ENCODE measurements at regions not wholly inside any gene's neighbourhood (a gene's known extent, or its start where the extent isn't known, plus 50 kb on each side); places are given as distances from the start of the nearest gene placed in this dataset.

GRCh38 chr19:29418201-29418600, 107.6 kb upstream of the VSTM2B start:
- Histone ChIP-seq H3K4me3 (ENCODE audit: low read depth, low read length) (no peak overlapping the region), H3K36me3 (replicated peaks) (no peaks in the 10 kb centered on the region), H3K27ac (no peak overlapping the region), H3K27me3 (replicated peaks) (no peaks in the 10 kb centered on the region)
- in situ Hi-C loops (cut with HindIII; ENCODE audit: low pct_ligation_motif_present, low sequenced_read_pairs), result no loop called here
- DNase-seq, result no peak
- TF ChIP-seq CTCF (IDR thresholded peaks at IDR 0.05; ENCODE audit: low read depth, low read length, missing control alignments), result no peak

- DNase-seq, result no peak
- in situ Hi-C loops (cut with HindIII; ENCODE audit: low pct_ligation_motif_present, low sequenced_read_pairs), result no loop called here
- H3K27ac ChIP-seq, result no peak overlapping the region
- H3K27me3 ChIP-seq (replicated peaks), result no peaks in the 10 kb centered on the region
- TF ChIP-seq CTCF (IDR thresholded peaks at IDR 0.05; ENCODE audit: low read depth, low read length, missing control alignments), result no peak
- H3K36me3 ChIP-seq (replicated peaks), result no peaks in the 10 kb centered on the region
- no peak overlapping the region for H3K4me3 ChIP-seq (ENCODE audit: low read depth, low read length)
Measured at GRCh38 chr19:29420065-29420464, 105.7 kb upstream of the VSTM2B start.

- no peak for DNase-seq
- in situ Hi-C loops (cut with HindIII; ENCODE audit: low pct_ligation_motif_present, low sequenced_read_pairs), result no loop called here
- Histone ChIP-seq H3K27ac (no peak overlapping the region), H3K36me3 (replicated peaks) (no peaks in the 10 kb centered on the region), H3K27me3 (replicated peaks) (no peaks in the 10 kb centered on the region), H3K4me3 (ENCODE audit: low read depth, low read length) (no peak overlapping the region)
- no peak for TF ChIP-seq CTCF (IDR thresholded peaks at IDR 0.05; ENCODE audit: low read depth, low read length, missing control alignments)
Measured at GRCh38 chr19:29420482-29421195, 105.2 kb upstream of the VSTM2B start.

GRCh38 chr19:29421196-29421545, 104.6 kb upstream of the VSTM2B start:
- Histone ChIP-seq H3K27me3 (replicated peaks) (no peaks in the 10 kb centered on the region), H3K36me3 (replicated peaks) (no peaks in the 10 kb centered on the region), H3K4me3 (ENCODE audit: low read depth, low read length) (no peak overlapping the region), H3K27ac (no peak overlapping the region)
- in situ Hi-C loops (cut with HindIII; ENCODE audit: low pct_ligation_motif_present, low sequenced_read_pairs), result no loop called here
- no peak for TF ChIP-seq CTCF (IDR thresholded peaks at IDR 0.05; ENCODE audit: low read depth, low read length, missing control alignments)
- no peak for DNase-seq

- TF ChIP-seq CTCF (IDR thresholded peaks at IDR 0.05; ENCODE audit: low read depth, low read length, missing control alignments), result no peak
- Histone ChIP-seq H3K4me3 (ENCODE audit: low read depth, low read length) (no peak overlapping the region), H3K27ac (no peak overlapping the region), H3K27me3 (replicated peaks) (no peaks in the 10 kb centered on the region), H3K36me3 (replicated peaks) (no peaks in the 10 kb centered on the region)
- DNase-seq, result no peak
- in situ Hi-C loops (cut with HindIII; ENCODE audit: low pct_ligation_motif_present, low sequenced_read_pairs), result no loop called here
Measured at GRCh38 chr19:29422047-29422446, 103.7 kb upstream of the VSTM2B start.

GRCh38 chr19:29422486-29423085, 103.2 kb upstream of the VSTM2B start:
- in situ Hi-C loops (cut with HindIII; ENCODE audit: low pct_ligation_motif_present, low sequenced_read_pairs), result no loop called here
- H3K36me3 ChIP-seq (replicated peaks), result no peaks in the 10 kb centered on the region
- H3K4me3 ChIP-seq (ENCODE audit: low read depth, low read length), result no peak overlapping the region
- no peak for DNase-seq
- TF ChIP-seq CTCF (IDR thresholded peaks at IDR 0.05; ENCODE audit: low read depth, low read length, missing control alignments), result no peak
- H3K27ac ChIP-seq, result no peak overlapping the region
- H3K27me3 ChIP-seq (replicated peaks), result no peaks in the 10 kb centered on the region

Measured in brain microvascular endothelial cell (primary cell).